Hematopoietic multipotent progenitor cell treated with erythropoietin and hydrocortisone succinate and interleukin-3 and kit ligand, for 8 days (in vitro differentiated cells): ENCODE measurements at regions not wholly inside any gene's neighbourhood (a gene's known extent, or its start where the extent isn't known, plus 50 kb on each side); places are given as distances from the start of the nearest gene placed in this dataset.

Experiments used
- DNase-seq: peaks from one replicate; pipeline ENCODE4 v3.0.0-alpha.2; 2015

DNA sequence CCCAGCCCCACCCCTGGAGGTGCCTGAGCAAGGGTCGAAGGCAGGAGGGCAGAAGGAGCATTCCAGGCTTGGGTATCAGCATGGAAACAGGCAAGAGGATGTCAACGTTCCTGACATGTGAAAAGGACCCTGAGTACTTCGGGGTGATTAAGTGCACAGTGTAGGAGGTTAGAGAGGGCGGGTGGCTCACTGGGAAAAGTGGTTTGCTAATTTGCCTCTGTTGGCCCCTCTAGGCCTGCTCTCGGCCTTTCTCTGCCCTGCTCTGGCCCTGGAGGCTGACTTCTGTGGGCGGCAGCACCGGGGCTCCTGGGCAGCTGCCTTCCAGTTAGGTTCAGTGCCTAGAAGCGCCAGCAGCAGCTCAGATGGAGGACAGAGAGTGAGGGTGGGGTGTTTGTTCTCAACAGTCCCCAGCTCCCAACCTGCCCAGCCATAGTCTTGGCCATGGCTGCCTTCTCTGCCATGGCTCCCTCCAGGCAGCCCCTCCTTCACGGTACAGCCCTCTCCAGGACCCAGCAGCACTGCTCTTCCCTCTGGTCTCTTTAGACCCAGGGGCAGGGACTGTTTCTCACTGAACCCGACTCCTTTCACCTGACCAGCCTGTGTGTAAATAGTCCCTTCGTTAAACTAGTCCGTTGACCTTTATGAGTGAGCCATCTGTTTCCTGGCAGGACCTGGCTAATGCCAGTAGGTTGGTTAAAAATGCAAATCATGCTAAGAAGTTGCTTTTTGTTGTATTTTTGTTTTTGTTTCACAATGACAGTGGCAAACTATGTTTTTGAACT, 107.1 kb upstream of the TPM1 start:
- no peak for DNase-seq

DNA sequence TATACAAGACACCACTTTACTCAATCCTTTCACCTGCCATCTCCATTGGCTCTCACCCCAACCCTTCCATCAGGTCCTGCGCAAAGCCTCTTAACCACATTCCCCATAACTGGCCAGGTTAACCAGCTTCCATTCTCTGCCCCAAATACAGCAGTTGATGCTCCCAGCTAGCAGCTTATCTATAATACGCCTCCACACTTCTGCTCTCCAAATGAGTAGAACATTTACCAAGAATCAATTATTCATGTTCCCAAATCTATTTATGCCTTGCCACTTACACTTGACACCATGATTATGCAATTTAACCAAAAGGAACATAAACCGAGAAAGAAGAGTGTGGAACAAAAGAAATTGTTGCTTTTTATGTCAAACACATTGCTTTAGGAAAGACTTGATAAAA, 103.7 kb upstream of the TPM1 start:
- no peak for DNase-seq

DNA sequence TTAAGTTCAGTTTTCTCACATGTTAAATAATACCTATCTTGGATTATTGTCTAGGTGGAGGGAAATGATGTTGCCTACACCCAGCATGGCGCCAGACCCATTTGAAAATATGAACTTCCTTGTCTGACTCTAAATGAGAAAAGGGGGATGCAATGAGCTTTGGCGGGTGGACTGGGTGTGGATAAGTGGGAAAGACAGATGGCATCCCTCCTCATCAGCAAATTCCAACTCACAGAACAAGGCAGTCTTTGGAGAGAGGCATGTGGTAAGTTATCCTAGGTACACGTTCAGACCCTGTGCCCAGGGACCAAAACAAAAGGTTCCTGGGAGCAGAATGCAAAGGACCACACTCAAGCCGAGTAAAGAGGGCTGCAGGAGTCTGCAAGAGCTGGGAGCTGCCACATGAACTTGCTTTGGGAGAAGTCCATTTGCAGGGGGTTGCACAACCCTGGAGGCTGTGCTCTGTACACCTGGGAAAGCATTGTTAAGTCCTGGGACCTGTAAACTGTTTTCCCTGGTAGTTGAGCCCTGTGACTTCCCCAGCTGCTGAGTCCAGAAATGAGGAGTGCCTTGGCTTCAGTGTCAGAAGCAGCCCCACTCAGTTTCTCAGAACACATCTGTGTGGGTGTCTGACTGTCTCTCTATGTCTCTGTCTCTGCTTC, 102.3 kb upstream of the TPM1 start:
- no peak for DNase-seq

DNA sequence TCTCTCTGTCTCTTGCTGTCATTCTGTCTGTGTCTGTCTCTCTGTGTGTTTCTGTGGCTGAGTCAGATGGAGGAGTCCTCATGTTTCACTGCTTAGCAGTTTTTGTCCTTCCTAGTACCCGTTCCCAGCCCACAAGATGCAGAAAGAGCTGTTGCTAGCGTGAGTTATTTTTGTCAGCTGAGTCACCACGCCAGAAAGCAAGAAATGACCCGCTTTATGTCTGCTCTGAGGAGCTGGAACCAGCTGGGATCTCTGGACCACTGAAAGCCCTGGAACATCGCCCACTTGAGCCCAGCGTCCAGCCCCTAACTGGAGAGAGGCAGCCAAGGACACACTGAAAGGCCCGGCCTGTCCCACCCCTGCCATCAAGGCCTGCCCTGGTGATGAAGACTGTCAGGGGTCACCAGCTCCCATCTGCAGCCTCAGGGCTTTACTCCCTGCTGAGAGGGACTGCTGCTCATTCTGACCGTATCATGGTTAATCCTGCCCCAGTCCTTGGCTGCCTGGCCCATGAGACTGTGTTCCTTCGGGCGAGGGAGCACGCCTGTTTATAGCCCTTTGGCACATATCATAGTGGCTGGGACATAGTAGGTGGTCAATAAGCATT, 101.7 kb upstream of the TPM1 start:
- no peak for DNase-seq

DNA sequence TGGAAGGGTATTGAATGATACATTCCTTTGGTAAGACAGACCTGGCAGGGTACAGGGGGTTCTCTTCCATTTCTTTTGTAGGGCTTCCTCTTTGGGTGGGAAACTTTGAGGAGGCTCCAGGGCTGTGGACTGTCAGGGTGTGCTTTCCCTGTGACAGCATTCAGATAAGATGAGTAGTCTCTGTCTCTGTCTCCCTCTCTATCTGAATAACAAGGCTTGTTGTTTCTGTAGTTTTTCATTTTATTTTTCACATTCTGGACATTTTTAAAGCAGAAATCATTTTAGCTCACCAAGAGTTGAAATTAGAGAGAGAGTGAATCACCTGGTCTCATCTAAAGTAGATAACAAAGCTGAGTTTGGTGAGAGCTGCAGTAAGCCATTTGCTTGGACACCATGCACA, 100.8 kb upstream of the TPM1 start:
- DNase-seq = no peak

DNA sequence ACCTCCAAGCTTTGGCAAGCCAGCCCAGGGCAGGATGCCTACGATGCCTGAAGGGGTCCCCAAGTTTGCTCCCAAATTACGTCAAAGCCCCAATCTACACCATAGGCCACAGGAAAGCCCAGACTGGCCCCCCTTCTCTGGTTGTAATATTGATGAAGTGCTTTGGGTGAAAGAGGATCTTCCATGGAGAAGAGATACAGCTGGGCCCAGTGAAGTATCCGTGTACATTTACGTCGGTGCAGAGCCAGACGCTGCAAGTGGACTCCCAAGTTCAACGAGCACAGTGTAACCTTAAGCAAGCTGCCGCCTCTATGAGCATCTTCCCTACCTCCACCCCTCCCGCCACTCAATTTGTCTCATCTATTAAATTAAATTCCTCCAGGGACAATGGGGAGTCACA, 100.1 kb upstream of the TPM1 start:
- DNase-seq = no peak

DNA sequence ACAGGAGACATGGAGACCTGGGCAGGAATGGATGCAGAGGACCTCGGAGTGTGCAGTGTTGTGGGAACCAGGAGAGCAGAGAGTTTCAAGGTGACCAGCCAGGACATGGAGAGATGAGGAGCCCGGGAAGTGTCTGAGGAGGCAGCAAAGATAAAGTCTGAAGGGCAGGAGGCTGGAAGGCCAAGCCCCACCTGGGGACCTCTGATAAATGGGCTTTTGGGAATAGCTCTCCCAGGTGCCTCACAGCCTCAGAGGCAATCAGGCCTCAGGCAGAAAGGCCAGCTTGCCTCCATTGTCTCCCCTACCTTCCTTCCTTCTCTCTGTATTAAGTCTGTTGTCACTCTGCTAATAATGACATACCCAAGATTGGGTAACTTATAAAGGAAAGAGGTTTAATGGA, 97.5 kb upstream of the TPM1 start:
- DNase-seq = no peak

DNA sequence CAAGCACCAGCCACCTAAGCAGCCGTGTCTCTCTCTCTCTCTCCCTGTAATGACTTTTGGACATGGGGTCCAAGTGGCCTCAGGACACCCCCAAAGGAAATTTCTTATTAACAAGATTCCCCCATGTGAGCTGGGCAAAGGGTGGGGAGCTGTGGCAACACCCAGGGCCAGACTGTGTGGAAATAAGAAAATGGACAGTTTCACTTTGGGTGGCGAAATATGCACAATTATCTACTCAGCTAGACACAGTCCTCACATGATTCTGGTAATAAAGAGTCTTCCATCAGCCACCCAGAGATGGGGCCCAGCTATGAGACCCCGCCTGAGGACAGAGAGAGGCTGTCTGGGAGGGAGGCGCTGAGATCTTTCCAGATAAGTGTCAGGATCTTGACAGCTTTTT, 96.8 kb upstream of the TPM1 start:
- no peak for DNase-seq

DNA sequence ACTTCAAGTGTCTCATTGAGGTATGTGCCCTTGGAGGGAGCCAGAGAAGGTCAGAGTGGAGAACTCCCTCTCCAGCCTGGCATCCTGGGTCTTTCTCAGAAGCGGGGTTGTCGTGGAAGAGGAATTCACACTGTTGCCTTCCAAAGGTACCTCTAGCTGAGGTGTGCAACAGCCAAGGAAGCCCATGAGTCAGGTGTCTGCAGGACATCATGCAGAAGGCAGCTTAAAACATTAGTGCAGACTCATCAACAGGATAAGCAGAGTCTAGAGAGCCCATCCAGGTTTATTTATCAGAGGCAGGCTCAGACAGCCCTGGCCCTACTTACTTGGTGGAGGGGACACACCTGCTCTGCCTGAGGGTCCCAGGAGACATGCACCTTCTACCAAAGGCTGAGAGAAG, 95.6 kb upstream of the TPM1 start:
- no peak for DNase-seq

DNA sequence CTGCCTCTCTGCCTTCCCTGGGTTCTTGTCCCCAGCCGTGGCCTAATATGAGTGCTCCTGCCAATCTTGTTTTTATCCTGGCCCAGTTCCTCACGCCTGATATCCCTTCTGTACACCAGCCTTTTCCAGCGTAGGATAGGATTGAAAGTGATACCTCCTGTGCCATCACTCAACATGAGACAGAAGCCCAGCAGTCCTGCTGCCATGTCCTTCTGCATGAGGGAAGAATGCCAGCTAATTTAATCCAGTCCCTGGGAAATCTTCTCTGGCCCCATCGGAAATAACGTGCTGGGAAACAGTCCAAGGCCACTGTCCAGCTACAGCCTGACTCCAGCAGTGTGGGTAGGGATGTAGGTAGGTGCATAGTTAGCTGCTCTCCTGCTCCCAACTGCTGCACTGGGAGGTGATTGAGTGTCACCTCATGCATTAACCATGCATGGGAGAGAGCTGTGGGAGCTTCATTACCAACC, 92.0 kb upstream of the TPM1 start:
- DNase-seq = no peak

DNA sequence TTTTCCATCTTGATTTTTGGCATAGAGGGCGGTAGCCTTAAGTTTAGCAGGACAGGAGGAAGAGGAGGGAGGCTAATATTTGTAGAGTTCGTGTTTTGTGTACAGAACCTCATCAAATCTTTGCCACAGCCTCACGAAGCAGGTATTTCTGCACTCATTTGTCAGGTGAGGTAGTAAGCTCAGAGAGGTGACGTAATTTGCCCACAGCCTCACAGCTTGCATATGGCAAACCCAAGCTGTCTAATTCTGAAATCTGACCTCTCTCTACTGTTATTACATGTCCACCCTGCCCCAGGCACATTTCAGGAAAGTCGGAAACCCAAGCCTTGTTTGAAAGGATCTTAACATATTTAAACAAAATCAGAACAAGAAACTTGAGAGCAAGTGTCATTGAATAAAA, 91.1 kb upstream of the TPM1 start:
- no peak for DNase-seq

DNA sequence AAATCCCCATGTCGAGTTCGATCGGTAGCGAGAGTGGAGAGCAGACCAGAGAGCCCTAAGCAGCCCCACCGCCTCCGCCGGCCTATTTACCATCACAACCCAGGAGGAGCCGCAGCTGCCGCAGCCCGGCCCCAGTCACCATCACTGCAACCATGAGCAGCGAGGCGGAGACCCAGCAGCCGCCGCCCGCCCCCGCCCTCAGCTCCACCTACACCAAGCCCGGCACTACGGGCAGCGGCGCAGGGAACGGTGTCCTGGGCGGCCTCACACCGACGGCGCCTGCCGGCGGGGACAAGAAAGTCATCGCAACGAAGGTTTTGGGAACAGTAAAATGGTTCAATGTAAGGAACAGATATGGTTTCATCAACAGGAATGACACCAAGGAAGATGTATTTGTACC, 89.5 kb upstream of the TPM1 start:
- no peak for DNase-seq

DNA sequence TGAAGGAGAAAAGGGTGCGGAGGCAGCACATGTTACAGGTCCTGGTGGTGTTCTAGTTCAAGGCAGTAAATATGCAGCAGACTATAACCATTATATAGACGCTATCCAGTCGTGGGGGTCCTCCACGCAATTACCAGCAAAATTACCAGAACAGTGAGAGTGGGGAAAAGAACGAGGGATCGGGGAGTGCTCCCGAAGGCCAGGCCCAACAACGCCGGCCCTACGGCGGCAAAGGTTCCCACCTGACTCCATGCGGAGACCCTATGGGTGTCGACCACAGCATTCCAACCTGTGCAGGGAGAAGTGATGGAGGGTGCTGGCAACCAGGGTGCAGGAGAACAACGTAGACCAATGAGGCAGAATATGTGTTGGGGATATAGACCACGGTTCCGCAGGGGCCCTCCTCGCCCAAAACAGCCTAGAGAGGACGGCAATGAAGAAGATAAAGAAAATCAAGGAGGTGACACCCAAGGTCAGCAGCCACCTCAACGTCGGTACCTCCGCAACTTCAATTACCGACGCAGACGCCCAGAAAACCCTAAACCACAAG, 89.0 kb upstream of the TPM1 start:
- DNase-seq = no peak

DNA sequence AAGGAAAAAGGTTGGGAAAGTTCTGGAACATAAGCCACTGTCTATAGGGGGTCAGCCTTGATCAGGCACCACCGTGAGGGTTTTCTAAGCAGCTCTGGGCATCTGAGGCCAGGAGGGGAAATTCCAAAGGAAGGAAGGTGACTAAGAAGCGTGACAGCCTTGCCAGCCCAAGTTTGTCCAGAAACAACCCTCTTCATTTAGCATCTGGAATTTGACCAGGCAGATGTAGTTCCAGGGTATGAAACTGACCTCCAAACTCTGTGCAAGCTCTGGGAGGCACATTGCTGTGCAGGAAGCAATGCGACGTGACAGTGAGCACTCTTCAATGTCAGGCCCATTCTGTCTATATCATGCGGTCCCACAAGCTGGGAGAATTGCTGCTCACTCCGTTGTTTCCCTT, 85.4 kb upstream of the TPM1 start:
- DNase-seq = no peak

DNA sequence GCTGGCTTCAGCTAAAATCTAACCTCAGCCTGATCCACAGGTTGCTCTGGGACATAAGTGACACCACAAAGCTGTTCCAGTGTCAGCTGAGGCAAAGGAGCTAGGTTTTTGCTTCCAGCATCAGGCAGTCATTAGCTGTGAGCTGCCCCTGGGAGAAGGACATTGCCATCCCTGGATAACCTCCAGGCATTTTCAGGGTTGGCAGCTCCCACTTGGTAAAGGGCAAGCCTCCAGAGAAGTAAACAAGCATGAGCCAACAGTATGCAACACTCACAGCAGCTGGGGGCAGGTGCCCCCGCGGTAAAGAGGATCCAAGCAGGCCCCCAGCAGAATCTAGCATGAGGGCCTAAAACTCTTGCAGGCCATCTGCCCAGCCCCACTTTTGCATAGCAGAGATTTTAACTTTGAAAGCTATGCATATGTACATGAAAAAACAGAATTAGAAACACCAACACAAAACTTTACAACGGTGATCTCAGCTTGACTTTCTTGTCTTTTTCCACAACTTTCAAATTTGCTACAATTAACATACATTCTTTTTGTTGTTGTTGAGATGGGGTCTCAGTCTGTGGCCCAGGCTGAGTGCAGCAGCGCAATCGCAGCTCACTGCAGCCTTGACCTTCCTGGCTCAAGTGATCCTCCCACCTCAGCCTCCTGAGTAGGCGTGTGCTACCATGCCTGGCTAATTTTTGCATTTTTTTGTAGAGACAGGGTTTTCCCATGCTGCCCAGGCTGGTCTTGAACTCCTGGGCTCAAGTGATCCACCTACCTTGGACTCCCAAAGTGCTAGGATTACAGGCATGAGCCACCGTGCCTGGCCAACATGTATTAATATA, 83.8 kb upstream of the TPM1 start:
- no peak for DNase-seq

DNA sequence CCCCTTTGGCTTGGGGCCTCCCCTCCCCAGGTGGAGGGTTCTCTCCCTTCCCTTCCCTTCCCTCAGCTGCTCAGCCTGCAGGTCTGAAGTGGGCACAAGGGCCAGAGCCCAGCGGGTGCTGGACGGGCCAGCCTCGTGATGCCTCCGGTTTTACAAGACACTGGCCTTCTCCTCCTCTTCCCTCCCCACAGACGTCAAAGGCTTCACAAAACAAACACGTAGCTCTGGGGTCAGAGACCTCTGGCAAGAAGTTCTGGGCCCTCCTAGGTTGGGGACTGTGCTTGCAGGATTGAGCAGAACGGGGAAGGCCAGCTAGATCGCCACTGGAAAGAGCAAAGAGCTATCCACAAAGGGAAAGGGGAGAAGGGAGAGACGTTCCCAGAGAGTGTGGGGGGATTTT, 81.4 kb upstream of the TPM1 start:
- no peak for DNase-seq

DNA sequence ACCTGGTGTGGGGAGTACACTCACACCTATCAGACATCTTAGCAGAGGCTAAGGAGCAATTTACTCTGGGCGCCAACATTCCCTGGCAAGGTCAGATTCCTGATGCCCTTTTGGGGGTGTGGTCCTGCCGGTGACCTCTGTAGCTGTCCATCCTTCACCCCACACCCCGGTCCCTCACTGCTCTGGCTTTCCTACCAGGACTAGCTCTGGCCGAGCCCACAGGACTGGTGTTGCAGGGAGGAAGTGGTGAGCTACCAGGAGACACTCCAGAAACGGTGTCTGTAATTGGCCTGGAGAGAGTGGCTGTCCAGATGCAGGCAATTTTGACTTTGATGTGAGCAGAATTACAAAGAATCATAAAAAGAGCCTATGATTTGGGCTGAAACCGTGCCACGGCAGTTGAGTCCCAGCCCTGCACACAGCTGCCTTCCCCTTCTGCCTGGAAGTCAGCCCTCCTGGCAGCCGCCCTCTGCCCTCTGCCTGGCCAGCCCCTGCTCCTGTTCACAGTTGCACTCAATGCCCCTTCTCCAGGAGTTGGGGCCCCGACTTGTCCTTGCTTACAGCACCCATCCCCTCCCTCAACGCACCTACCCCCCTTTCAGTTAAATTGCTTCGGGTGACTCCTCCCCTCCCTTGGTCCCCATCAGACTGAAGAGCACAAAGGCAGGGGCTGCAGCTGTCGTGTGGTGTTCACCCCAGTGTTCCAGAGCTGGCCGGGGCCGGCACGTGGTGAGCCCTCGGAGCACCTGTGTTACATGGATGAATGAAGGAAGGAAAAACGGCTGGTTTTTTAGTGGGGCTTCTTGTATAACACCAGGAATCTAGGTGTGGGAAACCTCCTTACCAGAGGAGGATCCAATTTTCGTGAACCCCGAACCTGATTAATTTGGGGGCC, 80.2 kb upstream of the TPM1 start:
- no peak for DNase-seq

DNA sequence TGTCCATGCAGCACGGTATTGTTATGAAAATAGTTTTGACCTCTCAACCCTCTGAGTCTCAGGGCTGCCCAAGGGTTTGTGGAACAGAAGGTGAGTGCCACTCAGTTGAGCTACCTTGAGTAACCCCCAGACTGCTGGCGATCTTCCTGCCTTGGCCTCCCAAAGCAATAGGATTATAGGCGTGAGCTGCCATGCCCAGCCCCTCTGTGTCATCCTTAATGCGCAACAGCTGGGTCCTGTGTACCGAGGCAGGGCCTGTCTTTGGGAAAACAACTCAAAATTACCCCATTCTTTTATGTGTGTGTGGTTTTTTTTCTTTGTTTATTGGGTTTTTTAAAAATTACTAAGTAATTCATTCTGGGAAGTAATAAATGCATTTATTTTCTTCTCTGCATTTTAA, 78.3 kb upstream of the TPM1 start:
- no peak for DNase-seq

DNA sequence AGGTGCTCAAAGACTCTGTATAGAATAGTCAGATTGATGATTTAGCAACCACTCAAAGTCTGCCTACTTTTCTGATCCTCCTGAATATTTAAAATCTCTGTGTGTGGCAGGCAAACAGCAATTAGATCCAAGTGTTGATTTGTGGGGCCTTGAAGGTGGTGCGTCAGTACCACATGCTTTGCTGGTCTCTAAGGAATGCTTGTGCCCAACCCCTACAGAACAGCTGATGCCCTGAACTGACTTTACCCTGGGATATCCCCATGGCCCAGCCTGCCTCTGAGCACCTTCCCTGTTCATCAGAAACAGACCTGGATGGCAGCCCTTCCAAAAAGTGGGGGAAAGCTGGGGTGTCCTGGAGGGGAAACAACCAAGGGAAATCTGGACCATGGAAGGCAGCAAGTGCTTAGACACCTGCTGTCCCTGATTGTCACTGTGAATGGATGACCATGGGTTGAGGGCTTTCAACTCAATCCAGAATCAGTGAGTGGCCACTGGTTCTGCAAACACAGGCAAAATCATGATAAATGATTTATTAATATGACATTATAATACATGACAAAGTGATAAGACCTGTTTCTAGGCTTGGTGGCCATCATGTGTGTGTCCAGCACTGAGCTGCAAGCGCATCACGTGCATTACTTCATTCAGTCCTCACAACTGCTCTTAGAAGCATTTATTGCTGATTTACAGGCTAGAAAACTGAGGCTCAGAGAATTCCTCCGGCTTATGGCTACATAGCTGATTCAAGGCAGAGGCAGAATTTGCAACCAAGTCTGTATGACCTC, 76.1 kb upstream of the TPM1 start:
- no peak for DNase-seq

DNA sequence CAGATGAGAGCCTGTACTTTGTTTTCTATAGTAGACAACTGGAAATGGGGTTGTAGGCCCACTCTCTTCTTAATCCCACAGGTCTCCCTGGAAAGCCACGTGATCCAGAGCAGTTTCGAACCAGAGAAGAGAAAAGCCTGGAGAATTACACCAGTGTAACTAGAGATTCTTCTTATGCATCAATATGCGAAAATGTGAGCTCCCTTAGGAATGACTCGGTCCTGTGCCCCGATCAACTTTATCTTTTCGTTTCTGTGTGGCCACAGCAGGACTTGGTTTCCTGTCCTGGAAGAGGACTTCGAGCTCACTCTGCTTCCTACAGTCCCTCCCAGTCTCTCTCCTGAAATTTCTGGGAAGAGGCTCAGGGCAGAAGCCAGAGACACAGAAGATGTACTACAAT, 73.8 kb upstream of the TPM1 start:
- DNase-seq = no peak

DNA sequence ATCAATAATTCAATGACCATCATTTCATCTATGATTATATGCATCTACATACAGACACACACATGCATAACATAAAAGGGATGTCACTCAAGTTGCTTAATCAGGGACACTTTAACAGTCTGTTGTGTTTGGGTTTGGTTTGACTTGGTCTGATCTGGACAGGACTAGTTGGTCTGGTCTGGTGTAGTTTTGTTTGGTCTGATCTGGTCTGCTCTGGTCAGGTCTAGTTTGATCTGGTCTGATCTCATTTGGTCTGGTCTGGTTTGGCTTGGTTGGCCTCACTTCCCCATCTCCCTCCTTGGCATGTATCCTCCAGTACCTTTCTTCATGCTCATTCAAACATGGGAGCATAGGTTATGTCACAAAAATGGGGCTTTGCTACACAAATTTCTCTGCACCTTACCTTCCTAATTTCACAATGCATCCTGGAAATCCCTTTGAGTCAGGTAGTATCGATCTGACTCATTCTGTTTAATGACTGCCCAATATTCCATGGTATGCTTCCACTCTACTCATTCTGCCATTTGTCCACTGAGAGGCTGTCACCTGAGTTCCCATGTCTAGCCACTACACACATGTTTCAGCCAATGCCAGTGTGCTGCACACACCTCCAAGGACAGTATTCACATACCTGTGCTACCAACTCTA, 73.0 kb upstream of the TPM1 start:
- DNase-seq = no peak
